Endothelial cell of umbilical vein (primary cell): ENCODE measurements at regions not wholly inside any gene's neighbourhood (a gene's known extent, or its start where the extent isn't known, plus 50 kb on each side); places are given as distances from the start of the nearest gene placed in this dataset.

Source experiments
- BruUV-seq: library from RNA; stranded (reverse); fragments of 400-500 nt; replicated peaks from 2 replicates; lab custom pipeline; 2021; lab: Mats Ljungman, UMichigan
- CTCF ChIA-PET: fragments of 300-600, 350-600 bp; sonication (Branson Sonifier 250); formaldehyde crosslinking; loops from one replicate; lab custom pipeline; 2021; ENCODE audit warnings: antibody characterized with exemption, inconsistent platforms; lab: Charles Lee
- POLR2A ChIA-PET: fragments of 300-600, 350-600 bp; sonication (Branson Sonifier 250); formaldehyde crosslinking; loops from one replicate; lab custom pipeline; 2021; ENCODE audit warnings: antibody characterized with exemption, inconsistent platforms; lab: Charles Lee
- DNase-seq: peaks from one replicate; pipeline ENCODE4 v3.0.0-alpha.2; 2011; ENCODE audit warnings: low read depth, low spot score
- FAIRE-seq: peaks from 2 replicates; lab custom pipeline; 2011; peaks lifted over from hg19 to GRCh38; lab: Jason Lieb, UNC
- H2AFZ ChIP-seq: 2 replicates; pipeline ENCODE4 v1.6.0; 2012; ENCODE audit warnings: low read depth, low read length, control low read depth, inconsistent platforms
- H3K27ac ChIP-seq: 2 replicates; pipeline ENCODE4 v1.5.1; 2011; ENCODE audit warnings: low read depth, mild to moderate bottlenecking, control low read depth, low read length, moderate library complexity; ENCODE audit not compliant: insufficient read depth
- H3K27me3 ChIP-seq, 2 experiments: 2 replicates each; pipeline versions ENCODE4 v1.6.0 to v1.6.1; 2011; ENCODE audit warnings: low read length in 2 of 2, mixed read lengths in 1 of 2; ENCODE audit not compliant: control insufficient read depth in 2 of 2, insufficient read depth in 2 of 2
- H3K36me3 ChIP-seq, 2 experiments: 2 replicates in 1 of 2; 3 replicates in 1 of 2; pipeline ENCODE4 v1.5.1; 2011; ENCODE audit warnings: low read length in 2 of 2, mild to moderate bottlenecking in 1 of 2, moderate library complexity in 1 of 2; ENCODE audit not compliant: control insufficient read depth in 2 of 2, insufficient read depth in 2 of 2; ENCODE audit errors: extremely low read depth in 1 of 2
- H3K4me1 ChIP-seq: 3 replicates; pipeline ENCODE4 v1.5.1; 2011; ENCODE audit warnings: mild to moderate bottlenecking, low read length; ENCODE audit not compliant: control insufficient read depth, insufficient read depth; ENCODE audit errors: extremely low read depth
- H3K4me2 ChIP-seq: 2 replicates; pipeline ENCODE4 v1.6.1; 2011; ENCODE audit warnings: low read length, control low read depth, mixed read lengths; ENCODE audit not compliant: insufficient read depth
- H3K4me3 ChIP-seq, 3 experiments: fragments of 200-600 bp in 1 of 3; sonication (generic), shearing (Covaris generic) in 1 of 3; replicated peaks in 1 of 3; 2 replicates each; pipeline ENCODE4 v1.5.1; 2011 to 2016; ENCODE audit warnings: control low read depth in 3 of 3, low read length in 3 of 3, mild to moderate bottlenecking in 2 of 3, inconsistent platforms in 1 of 3, low read depth in 1 of 3, moderate library complexity in 1 of 3; ENCODE audit not compliant: insufficient read depth in 1 of 3
- H3K79me2 ChIP-seq: 2 replicates; pipeline ENCODE4 v1.6.0; 2012; ENCODE audit warnings: low read length, inconsistent platforms; ENCODE audit not compliant: control insufficient read depth, insufficient read depth
- H3K9ac ChIP-seq: replicated peaks from 2 replicates; pipeline ENCODE3; 2011; ENCODE audit warnings: low read length, control low read depth; ENCODE audit not compliant: insufficient read depth; ENCODE audit errors: extremely low read depth
- H3K9me1 ChIP-seq: replicated peaks from 3 replicates; pipeline ENCODE4 v1.6.0; 2011; ENCODE audit warnings: mild to moderate bottlenecking, low read length; ENCODE audit not compliant: control insufficient read depth, insufficient read depth; ENCODE audit errors: extremely low read depth
- H3K9me3 ChIP-seq: replicated peaks from 2 replicates; pipeline ENCODE4 v1.5.1; 2012; ENCODE audit warnings: low read length, inconsistent platforms; ENCODE audit not compliant: control insufficient read depth, insufficient read depth
- H4K20me1 ChIP-seq: replicated peaks from 2 replicates; pipeline ENCODE3; 2011; ENCODE audit warnings: mild to moderate bottlenecking, low read length; ENCODE audit not compliant: control insufficient read depth, insufficient read depth; ENCODE audit errors: extremely low read depth
- CTCF ChIP-seq, 2 donors: IDR thresholded peaks; 1 replicate in 1 of 2; 2 replicates in 1 of 2; pipeline ENCODE4 v1.5.1; 2011; ENCODE audit warnings: low read length in 2 of 2, mild to moderate bottlenecking in 2 of 2, moderate library complexity in 2 of 2, control low read depth in 1 of 2, inconsistent platforms in 1 of 2, low read depth in 1 of 2; ENCODE audit not compliant: insufficient read depth in 1 of 2; ENCODE audit errors: extremely low read depth in 1 of 2
- EZH2 ChIP-seq: IDR thresholded peaks from 2 replicates; pipeline ENCODE4 v1.6.1; 2012; ENCODE audit warnings: borderline replicate concordance, low read depth, mild to moderate bottlenecking, moderate library complexity, low read length, inconsistent platforms; ENCODE audit not compliant: severe bottlenecking
- FOS ChIP-seq: IDR thresholded peaks from 2 replicates; pipeline ENCODE4 v1.6.1; 2011; ENCODE audit warnings: mild to moderate bottlenecking, low read length, moderate library complexity, borderline replicate concordance; ENCODE audit not compliant: insufficient read depth
- GATA2 ChIP-seq: IDR thresholded peaks from 2 replicates; pipeline ENCODE4 v1.7.0; 2011; ENCODE audit warnings: low read depth, mild to moderate bottlenecking, moderate library complexity, mixed read lengths, low read length; ENCODE audit not compliant: insufficient read length, insufficient read depth
- JUN ChIP-seq: IDR thresholded peaks from 2 replicates; pipeline ENCODE4 v1.6.1; 2011; ENCODE audit warnings: borderline replicate concordance, low read depth; ENCODE audit not compliant: insufficient read length, insufficient read depth
- MYC ChIP-seq: IDR thresholded peaks from one replicate; pipeline ENCODE4 v1.6.1; 2011; ENCODE audit warnings: mild to moderate bottlenecking, low read depth, low read length
- POLR2A ChIP-seq: IDR thresholded peaks from 2 replicates; pipeline ENCODE4 v1.6.1; 2012; ENCODE audit warnings: low read depth, mild to moderate bottlenecking, control low read depth, low read length
- POLR2AphosphoS5 ChIP-seq: IDR thresholded peaks from 2 replicates; pipeline ENCODE4 v1.6.1; 2012; ENCODE audit warnings: low read depth, mild to moderate bottlenecking, control low read depth, low read length, moderate library complexity; ENCODE audit not compliant: insufficient read depth
- dilution Hi-C: fragments of 300-500 bp; cut with MboI; formaldehyde crosslinking; loops from one replicate; pipeline ENCODE4 v1.15.0; 2019; ENCODE audit warnings: low sequenced_read_pairs; ENCODE audit not compliant: extremely low pct_ligation_motif_present
- intact Hi-C: fragments of 100-400 bp; cut with micrococcal nuclease; formaldehyde crosslinking; loops from one replicate; pipeline ENCODE4 v1.10.0; 2022

- no peak for DNase-seq
- Histone ChIP-seq H3K9ac (no peak overlapping the region), H3K27me3 (peaks cover 0 to 2% of the 10 kb centered on the region in 2 experiments), H3K79me2 (no peaks in the 10 kb centered on the region), H3K36me3 (no peaks in the 10 kb centered on the region), H3K9me1 (no peaks in the 10 kb centered on the region), H3K4me1 (peaks cover 9% of the 10 kb centered on the region), H2AFZ (no peak overlapping the region), H3K9me3 (no peaks in the 10 kb centered on the region), H3K4me3 (no peak overlapping the region), H3K4me2 (no peak overlapping the region), H3K27ac (no peak overlapping the region), H4K20me1 (no peaks in the 10 kb centered on the region)
- POLR2A ChIA-PET, result no interaction called here
- TF ChIP-seq JUN (no peak), FOS (no peak), POLR2AphosphoS5 (no peak), POLR2A (no peak)
- dilution Hi-C loops (no loop called here), intact Hi-C loops (no loop called here)
- BruUV-seq, result no TSS peak
- no peak for FAIRE-seq
- CTCF ChIA-PET, result no interaction called here
These were observed 124.7 kb upstream of the FAM9B start for GRCh38 chrX:9158611-9159010.

GRCh38 chrX:9160698-9161329, 126.9 kb upstream of the FAM9B start:
- Histone ChIP-seq H3K9ac (no peak overlapping the region), H3K79me2 (no peaks in the 10 kb centered on the region), H3K9me3 (no peaks in the 10 kb centered on the region), H3K4me3 (no peak overlapping the region), H3K36me3 (no peaks in the 10 kb centered on the region), H2AFZ (no peak overlapping the region), H3K9me1 (no peaks in the 10 kb centered on the region), H3K4me2 (no peak overlapping the region), H3K27me3 (peaks cover 0 to 2% of the 10 kb centered on the region in 2 experiments), H4K20me1 (no peaks in the 10 kb centered on the region), H3K27ac (no peak overlapping the region), H3K4me1 (peaks cover 10% of the 10 kb centered on the region)
- TF ChIP-seq EZH2, result no peak
- TF ChIP-seq FOS, result no peak
- TF ChIP-seq POLR2AphosphoS5, result no peak
- TF ChIP-seq MYC, result no peak
- TF ChIP-seq CTCF (IDR thresholded peaks at IDR 0.05; ENCODE audit: extremely low read depth in 1 of 2, insufficient read depth in 1 of 2, low read depth in 1 of 2, low read length in 2 of 2), result no peak
- TF ChIP-seq GATA2, result no peak
- dilution Hi-C loops (no loop called here), intact Hi-C loops (loop anchor here (5.0 kb wide), 2 partner anchors 181 to 301 kb away; no protein-coding TSS in a partner anchor)
- no peak for DNase-seq
- CTCF ChIA-PET, result no interaction called here
- FAIRE-seq, result no peak
- BruUV-seq, result no TSS peak
- POLR2A ChIA-PET, result no interaction called here
